PC-9 (cell line): ENCODE measurements at regions not wholly inside any gene's neighbourhood (a gene's known extent, or its start where the extent isn't known, plus 50 kb on each side); places are given as distances from the start of the nearest gene placed in this dataset.

Experiments
- CTCF ChIP-seq: fragments of 200-600 bp; sonication (generic); conservative IDR thresholded peaks from 2 replicates; pipeline ENCODE4 v1.6.1; 2017; ENCODE audit warnings: mixed run types, antibody characterized with exemption, mild to moderate bottlenecking, moderate library complexity
- EZH2 ChIP-seq: fragments of 200-600 bp; sonication (generic); IDR thresholded peaks from 2 replicates; pipeline ENCODE4 v1.8.0; 2017; ENCODE audit warnings: antibody characterized with exemption, low read depth

- TF ChIP-seq CTCF (no peak), EZH2 (no peak)
Measured at GRCh38 chr11:115920841-115921480, 416.7 kb upstream of the CADM1 start.
